NCI-H1436 (cell line): ENCODE measurements at regions not wholly inside any gene's neighbourhood (a gene's known extent, or its start where the extent isn't known, plus 50 kb on each side); places are given as distances from the start of the nearest gene placed in this dataset.

Experiments
- DNase-seq: peaks from one replicate; lab custom pipeline; 2025; lab: John Stamatoyannopoulos, UW

- no peak for DNase-seq
Observed at GRCh38 chr4:14627038-14627437, 375.2 kb upstream of the CPEB2 start.

DNA sequence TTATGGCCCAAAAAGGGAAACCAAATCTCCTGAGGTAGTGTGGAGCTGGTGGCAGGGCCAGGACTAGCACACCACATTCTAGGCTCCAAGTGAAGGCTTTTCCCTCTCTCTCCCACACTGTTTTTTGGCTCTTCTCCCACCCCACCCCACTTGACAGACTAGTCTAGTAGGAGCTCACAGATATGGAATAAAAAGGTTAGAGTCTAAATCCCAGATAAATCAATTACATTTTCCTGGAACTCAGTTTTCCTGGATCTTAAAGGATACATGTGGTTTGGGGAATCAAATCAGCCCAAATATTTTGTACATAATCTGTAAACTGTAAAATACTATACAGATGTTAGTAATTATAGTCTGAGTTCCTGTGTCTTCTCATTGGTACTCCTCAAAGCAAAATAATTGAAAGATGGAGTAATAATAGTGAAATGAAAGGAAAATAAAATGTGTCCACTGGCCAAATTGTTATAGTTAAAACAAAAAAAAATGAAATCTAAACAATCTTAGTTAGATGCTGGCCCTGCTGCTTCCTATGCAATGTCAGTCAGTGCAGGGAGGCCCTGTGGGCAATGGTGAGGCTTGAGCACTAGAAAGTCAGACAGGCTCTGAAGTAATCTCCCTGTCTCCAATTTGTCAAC is 370.4 kb upstream of the CPEB2 start:
- no peak for DNase-seq

GRCh38 chr4:14636563-14636962 is 365.7 kb upstream of the CPEB2 start:
- DNase-seq, result no peak

- DNase-seq, result no peak
Observed at GRCh38 chr4:14640476-14640875, 361.8 kb upstream of the CPEB2 start.

DNA sequence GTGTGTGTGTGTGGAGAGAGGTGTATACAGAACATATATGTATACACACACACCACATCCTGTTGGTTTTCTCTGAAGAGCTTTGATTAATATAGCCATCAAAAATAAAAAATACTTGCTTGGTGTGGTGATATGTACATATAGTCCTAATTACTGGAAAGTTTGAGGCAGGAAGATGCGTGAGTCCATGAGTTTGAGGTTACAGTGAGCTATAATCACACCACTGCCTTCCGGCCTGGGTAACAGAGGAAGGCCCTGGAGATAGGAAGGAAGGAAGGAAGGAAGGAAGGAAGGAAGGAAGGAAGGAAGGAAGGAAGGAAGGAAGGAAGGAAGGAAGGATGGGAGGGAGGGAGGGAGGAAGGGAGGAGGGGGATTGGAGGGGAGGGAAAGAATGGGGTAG is 360.4 kb upstream of the CPEB2 start:
- no peak for DNase-seq

GRCh38 chr4:14644580-14645282 is 357.6 kb upstream of the CPEB2 start:
- DNase-seq, result no peak

DNA sequence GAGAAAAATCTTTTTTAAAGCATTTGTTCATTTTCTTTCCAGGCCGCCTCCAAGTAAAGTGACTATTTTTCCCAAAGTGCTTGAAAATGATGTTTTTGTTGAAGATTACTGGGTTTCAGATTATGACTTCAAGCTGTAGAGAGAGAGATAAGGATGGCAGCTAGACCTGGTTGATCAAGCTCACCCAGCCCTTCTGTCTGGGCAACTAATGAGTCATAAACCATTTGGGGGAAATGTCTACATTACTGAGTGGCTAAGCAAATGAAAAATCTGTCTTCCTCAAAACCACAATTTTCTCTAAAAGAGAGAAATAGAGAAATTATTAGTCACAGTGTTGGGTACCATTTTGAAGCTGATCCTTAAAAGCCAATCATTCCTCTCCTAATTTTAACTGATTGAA is 355.4 kb upstream of the CPEB2 start:
- no peak for DNase-seq

- DNase-seq, result no peak
Observed at GRCh38 chr4:14650127-14650526, 352.2 kb upstream of the CPEB2 start.

- no peak for DNase-seq
Observed at GRCh38 chr4:14652522-14652921, 349.8 kb upstream of the CPEB2 start.

- no peak for DNase-seq
Observed at GRCh38 chr4:14653338-14653737, 348.9 kb upstream of the CPEB2 start.

DNA sequence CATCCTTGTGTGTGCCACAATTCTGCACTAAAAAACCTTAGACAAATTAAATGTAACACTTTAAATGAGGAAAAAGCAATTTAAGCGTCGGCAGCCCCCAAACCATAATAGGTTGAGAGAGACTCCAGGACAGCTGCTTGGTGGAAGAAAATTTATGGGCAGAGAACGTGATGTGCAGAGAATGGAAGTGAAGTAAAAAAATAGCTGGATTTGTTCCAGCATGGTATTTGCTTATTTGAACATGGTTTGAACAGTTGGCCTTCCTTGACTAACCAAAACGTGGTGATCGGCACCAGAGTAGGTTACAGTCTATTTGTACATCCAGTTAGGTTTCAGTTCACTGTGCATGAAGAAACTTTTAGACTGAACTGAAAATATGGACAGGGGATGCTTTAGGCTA is 343.0 kb upstream of the CPEB2 start:
- no peak for DNase-seq

- DNase-seq, result no peak
Observed at GRCh38 chr4:14667624-14668151, 334.6 kb upstream of the CPEB2 start.

- DNase-seq, result no peak
Observed at GRCh38 chr4:14668296-14668695, 334.0 kb upstream of the CPEB2 start.

DNA sequence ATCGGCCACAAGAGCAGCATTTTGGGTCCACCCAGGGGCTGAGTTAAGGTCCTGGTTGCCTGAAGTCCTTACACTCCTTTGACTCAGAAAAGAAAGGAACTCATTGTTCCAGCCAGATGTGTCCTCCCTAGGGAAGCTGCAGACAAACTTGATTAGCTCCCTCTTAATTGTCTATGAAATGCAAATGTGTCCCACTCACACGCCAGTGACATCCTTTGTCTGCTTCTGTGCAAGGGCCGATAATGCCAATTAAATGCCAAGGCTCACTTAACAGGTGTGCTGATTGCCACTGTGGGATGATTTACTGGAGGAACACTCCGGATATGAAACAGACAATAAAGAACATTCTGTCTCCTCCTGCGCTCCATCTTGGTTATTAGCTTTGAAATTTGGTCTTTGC is 332.9 kb upstream of the CPEB2 start:
- DNase-seq, result no peak

GRCh38 chr4:14671146-14671545 is 331.1 kb upstream of the CPEB2 start:
- DNase-seq, result no peak

DNA sequence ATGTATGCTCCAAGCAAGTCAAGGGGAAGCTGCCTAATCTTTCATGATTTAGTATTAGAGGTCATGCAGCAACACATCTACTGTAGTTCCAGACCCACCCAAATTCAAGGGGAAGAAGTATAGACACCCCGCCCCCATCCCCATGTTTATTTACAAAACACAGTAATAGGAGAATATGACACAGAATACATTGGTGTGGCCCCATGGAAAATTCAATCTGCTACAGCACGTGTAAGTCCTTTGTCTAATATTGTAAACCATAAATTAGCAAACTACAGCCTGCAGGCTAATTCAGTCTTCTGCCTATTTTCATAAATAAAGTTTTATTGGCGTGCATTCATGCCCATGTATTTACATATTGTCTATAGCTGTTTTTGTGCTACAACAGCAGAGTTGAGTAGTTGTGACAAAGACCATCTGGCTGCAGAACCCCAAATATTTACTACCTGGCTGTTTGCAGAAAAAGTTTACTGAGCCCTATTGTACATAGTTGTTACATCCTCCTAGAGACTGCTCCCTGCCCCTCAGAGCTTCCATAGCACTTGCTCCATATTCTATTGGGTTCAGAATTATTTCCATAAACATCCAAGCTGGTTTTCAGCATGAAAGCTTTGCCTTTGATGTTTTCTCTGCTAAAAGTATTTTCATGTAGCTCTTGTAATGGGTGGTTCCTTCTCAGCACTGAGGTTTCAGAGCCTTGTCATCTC is 326.8 kb upstream of the CPEB2 start:
- DNase-seq, result no peak

DNA sequence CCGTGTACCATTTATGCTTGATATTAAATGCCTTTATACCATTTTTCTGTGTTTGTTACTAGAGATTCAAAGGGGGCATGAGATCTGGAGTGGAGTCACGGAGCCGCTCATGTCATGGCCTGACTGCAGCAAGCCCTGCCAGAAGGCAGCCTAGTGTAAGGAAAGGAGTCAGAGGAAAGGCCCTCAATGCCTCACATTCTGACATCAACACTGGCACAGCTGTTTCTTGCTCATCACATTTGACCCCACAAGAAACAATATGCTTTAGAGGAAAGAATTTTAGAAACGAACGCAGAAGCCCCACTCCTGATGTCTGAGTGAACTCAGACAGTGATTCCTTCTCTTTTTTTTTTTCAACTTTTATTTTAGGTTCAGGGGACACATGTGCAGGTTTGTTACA is 322.4 kb upstream of the CPEB2 start:
- no peak for DNase-seq

DNA sequence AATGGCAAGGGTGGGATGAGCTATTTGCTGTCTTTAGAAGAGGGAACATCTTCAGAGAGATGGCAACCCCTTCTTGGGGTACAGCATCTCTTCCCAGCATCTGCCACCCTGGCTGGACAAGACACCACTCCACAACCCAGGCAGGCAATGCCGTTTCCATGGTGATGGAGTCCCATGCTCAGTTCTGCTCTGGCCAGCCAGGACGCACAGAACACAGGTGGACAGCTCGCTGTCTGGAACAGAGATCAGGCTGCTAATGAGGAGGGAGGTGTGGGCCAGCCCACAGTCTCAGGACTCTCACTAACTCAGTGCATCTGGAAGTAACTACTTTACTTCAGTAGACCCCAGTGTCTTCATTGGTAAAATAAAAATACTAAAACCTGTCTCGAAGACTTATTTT is 321.0 kb upstream of the CPEB2 start:
- no peak for DNase-seq

- DNase-seq, result no peak
Observed at GRCh38 chr4:14693728-14694127, 308.6 kb upstream of the CPEB2 start.

- DNase-seq, result no peak
Observed at GRCh38 chr4:14695095-14695845, 307.0 kb upstream of the CPEB2 start.

DNA sequence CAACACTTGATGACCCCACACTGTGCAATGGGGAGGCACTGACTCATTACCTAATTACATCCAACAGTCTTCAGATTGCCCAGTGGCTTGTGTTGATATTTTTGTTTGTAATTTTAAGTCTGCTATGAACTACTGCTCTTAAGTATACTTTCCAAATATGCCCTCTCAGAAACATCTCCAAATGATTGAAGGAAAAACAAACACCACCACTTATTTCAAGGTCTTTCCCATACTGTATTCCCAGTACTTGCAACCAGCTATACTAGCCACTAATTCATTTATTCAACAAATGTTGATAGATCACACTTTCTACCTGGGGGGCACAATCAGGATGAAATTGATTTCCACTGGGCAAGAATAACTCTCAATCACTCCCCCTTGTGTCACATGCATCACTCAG is 302.2 kb upstream of the CPEB2 start:
- no peak for DNase-seq

DNA sequence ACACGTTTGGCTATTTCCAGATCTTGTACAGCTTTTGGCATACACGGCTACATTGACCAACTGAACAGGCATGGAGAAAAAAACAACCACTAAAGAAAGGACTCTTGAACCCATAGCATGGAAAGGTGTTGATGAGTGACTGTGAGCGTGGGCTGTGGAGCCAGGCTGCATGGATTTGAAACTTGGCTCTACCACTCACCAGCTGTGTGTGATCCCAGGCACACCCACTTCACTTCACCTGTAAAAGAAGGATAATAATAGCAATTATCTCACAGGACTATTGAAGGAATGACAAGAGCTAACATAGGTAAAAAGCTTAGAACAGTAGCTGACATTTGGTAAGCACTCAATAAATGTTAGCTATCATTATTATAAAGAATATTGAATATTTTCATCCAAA is 301.7 kb upstream of the CPEB2 start:
- DNase-seq, result no peak
